ENCODE measurements at regions not wholly inside any gene's neighbourhood (a gene's known extent, or its start where the extent isn't known, plus 50 kb on each side); places are given as distances from the start of the nearest gene placed in this dataset.

DNA sequence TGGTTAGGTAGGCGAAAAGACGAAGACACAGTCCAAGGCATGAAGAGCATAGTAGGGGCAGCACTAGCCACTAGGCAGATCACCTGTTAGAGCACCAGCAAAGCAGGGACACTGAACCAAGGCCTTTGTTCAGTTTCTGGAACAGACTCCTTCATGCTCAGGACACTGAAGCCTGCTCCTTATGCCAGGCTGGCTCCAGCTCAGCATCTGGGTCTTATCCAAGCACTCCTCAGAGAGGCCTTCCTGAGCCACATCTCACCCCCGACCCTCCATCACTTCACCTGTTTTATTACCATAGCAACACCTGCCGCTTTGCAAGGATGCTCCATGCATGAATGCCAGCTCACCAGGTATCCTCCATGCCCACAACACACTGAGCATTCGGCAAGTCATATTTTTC, 206.3 kb upstream of the CHRNA7 start (continued):
- TF ChIP-seq, protein P1, sequence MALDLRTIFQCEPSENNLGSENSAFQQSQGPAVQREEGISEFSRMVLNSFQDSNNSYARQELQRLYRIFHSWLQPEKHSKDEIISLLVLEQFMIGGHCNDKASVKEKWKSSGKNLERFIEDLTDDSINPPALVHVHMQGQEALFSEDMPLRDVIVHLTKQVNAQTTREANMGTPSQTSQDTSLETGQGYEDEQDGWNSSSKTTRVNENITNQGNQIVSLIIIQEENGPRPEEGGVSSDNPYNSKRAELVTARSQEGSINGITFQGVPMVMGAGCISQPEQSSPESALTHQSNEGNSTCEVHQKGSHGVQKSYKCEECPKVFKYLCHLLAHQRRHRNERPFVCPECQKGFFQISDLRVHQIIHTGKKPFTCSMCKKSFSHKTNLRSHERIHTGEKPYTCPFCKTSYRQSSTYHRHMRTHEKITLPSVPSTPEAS (tag by site-specific recombination; IDR thresholded peaks at IDR 0.05), result no peak
- TF ChIP-seq SALL2 (tag by site-specific recombination; IDR thresholded peaks at IDR 0.05; ENCODE audit: borderline replicate concordance) (no peak), HOXD13 (CRISPR knock-in tag; IDR thresholded peaks at IDR 0.05; ENCODE audit: borderline replicate concordance) (no peak), ZNF501 (tag by site-specific recombination; IDR thresholded peaks at IDR 0.05) (no peak), ZNF416 (tag by site-specific recombination; IDR thresholded peaks at IDR 0.05) (no peak), ZBTB1 (tag by site-specific recombination; IDR thresholded peaks at IDR 0.05) (no peak), ZNF121 (tag by site-specific recombination; IDR thresholded peaks at IDR 0.05) (no peak), KLF10 (tag by site-specific recombination; IDR thresholded peaks at IDR 0.05) (no peak), IKZF3 (tag by site-specific recombination; IDR thresholded peaks at IDR 0.05) (no peak), ZNF626 (tag by site-specific recombination; IDR thresholded peaks at IDR 0.05) (no peak), ZNF112 (tag by site-specific recombination; IDR thresholded peaks at IDR 0.05) (no peak), KLF9 (tag by site-specific recombination; IDR thresholded peaks at IDR 0.05; ENCODE audit: low read depth) (no peak), YY2 (tag by site-specific recombination; IDR thresholded peaks at IDR 0.05) (no peak), ZNF423 (tag by site-specific recombination; IDR thresholded peaks at IDR 0.05) (no peak)
- TF ChIP-seq, protein P2, sequence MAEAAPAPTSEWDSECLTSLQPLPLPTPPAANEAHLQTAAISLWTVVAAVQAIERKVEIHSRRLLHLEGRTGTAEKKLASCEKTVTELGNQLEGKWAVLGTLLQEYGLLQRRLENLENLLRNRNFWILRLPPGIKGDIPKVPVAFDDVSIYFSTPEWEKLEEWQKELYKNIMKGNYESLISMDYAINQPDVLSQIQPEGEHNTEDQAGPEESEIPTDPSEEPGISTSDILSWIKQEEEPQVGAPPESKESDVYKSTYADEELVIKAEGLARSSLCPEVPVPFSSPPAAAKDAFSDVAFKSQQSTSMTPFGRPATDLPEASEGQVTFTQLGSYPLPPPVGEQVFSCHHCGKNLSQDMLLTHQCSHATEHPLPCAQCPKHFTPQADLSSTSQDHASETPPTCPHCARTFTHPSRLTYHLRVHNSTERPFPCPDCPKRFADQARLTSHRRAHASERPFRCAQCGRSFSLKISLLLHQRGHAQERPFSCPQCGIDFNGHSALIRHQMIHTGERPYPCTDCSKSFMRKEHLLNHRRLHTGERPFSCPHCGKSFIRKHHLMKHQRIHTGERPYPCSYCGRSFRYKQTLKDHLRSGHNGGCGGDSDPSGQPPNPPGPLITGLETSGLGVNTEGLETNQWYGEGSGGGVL (tag by site-specific recombination; IDR thresholded peaks at IDR 0.05), result no peak

DNA sequence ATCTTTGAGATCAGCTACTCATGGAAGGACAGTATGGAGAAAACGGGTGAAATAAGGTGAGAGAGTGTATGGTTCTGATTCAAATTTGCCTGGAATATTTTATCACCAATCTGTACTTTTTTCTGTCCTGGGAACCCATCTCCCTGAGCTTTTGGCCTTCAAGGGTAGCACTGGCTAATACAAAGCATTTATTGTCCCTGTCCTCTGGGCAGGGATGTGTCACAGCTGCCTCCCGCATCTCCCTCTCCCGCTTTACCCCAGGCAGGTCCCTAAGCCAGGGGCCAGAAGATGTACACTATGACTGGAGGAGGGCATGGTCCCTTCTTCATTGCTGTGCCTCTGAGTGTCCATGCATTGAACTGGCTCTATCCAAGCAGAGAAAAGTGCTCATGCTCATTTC, 201.7 kb upstream of the CHRNA7 start:
- Histone ChIP-seq H3K9me3 (ENCODE audit: control insufficient read depth, insufficient read depth, low read depth, low read length) (no peaks in the 10 kb centered on the region), H3K4me1 (ENCODE audit: control insufficient read depth, insufficient read depth, low read length) (no peaks in the 10 kb centered on the region), H3K27ac (ENCODE audit: extremely low read depth, low read depth, low read length) (no peak overlapping the region), H3K4me3 (ENCODE audit: low read depth, low read length) (no peak overlapping the region), H3K36me3 (ENCODE audit: control insufficient read depth in 2 of 2, insufficient read depth in 1 of 2, low read length in 2 of 2) (no peaks in the 10 kb centered on the region)
- ChIA-PET CTCF (no interaction called here), POLR2A (no interaction called here)
- TF ChIP-seq, protein P3, sequence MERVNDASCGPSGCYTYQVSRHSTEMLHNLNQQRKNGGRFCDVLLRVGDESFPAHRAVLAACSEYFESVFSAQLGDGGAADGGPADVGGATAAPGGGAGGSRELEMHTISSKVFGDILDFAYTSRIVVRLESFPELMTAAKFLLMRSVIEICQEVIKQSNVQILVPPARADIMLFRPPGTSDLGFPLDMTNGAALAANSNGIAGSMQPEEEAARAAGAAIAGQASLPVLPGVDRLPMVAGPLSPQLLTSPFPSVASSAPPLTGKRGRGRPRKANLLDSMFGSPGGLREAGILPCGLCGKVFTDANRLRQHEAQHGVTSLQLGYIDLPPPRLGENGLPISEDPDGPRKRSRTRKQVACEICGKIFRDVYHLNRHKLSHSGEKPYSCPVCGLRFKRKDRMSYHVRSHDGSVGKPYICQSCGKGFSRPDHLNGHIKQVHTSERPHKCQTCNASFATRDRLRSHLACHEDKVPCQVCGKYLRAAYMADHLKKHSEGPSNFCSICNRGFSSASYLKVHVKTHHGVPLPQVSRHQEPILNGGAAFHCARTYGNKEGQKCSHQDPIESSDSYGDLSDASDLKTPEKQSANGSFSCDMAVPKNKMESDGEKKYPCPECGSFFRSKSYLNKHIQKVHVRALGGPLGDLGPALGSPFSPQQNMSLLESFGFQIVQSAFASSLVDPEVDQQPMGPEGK (tag by site-specific recombination; IDR thresholded peaks at IDR 0.05), result no peak
- no peak for TF ChIP-seq ZNF701 (tag by site-specific recombination; IDR thresholded peaks at IDR 0.05)
- TF ChIP-seq ZNF202 (tag by site-specific recombination; IDR thresholded peaks at IDR 0.05; ENCODE audit: borderline replicate concordance), result no peak
- no peak for TF ChIP-seq ZNF548 (tag by site-specific recombination; IDR thresholded peaks at IDR 0.05)
- no peak for TF ChIP-seq ZNF341 (tag by site-specific recombination; IDR thresholded peaks at IDR 0.05; ENCODE audit: low read depth)
- TF ChIP-seq, protein P2 (tag by site-specific recombination; IDR thresholded peaks at IDR 0.05), result no peak
- no peak for TF ChIP-seq GLI2 (tag by site-specific recombination; IDR thresholded peaks at IDR 0.05; ENCODE audit: borderline replicate concordance, low read depth)
- no peak for TF ChIP-seq ZSCAN30 (tag by site-specific recombination; IDR thresholded peaks at IDR 0.05)
- TF ChIP-seq ZNF433 (tag by site-specific recombination; IDR thresholded peaks at IDR 0.05; ENCODE audit: low read depth), result no peak
- TF ChIP-seq, protein P4, sequence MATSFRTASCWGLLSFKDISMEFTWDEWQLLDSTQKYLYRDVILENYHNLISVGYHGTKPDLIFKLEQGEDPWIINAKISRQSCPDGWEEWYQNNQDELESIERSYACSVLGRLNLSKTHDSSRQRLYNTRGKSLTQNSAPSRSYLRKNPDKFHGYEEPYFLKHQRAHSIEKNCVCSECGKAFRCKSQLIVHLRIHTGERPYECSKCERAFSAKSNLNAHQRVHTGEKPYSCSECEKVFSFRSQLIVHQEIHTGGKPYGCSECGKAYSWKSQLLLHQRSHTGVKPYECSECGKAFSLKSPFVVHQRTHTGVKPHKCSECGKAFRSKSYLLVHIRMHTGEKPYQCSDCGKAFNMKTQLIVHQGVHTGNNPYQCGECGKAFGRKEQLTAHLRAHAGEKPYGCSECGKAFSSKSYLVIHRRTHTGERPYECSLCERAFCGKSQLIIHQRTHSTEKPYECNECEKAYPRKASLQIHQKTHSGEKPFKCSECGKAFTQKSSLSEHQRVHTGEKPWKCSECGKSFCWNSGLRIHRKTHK (tag by site-specific recombination; IDR thresholded peaks at IDR 0.05), result no peak
- TF ChIP-seq SP3 (tag by site-specific recombination; IDR thresholded peaks at IDR 0.05), result no peak
- no peak for TF ChIP-seq PRDM10 (tag by site-specific recombination; IDR thresholded peaks at IDR 0.05)

Data from HEK293 (cell line).